Fibroblast of skin of right biceps (primary cell): ENCODE measurements at regions not wholly inside any gene's neighbourhood (a gene's known extent, or its start where the extent isn't known, plus 50 kb on each side); places are given as distances from the start of the nearest gene placed in this dataset.
A peak's percentile ranks its signal among the peaks of the same experiment; 100 is the strongest.

ENCODE experiments used
- DNase-seq: peaks from one replicate; pipeline ENCODE4 v3.0.0-alpha.2; 2013

GRCh38 chr13:33472446-33472845 is 186.9 kb upstream of the STARD13 start:
- no peak for DNase-seq

DNA sequence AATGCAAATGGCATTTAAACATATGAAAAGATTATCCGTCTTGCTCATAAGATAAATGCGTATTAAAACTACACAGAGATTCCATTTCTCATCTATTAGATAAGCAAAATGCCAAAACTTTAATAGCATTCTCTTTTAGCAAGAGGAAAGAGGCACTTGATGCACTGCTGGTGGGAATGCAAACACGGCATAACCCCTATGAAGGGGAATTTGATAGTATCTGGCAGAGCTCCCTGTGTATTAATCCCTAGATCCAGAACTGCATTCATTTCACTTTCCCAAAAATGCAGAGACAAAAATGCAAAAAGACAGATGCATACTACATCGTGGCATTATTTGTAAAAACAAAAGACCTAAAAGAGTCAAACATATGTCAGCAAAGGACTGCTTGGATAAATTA is 193.6 kb upstream of the STARD13 start:
- DNase-seq = no peak

- DNase-seq = peak; percentile 71
These were observed 195.0 kb upstream of the STARD13 start for GRCh38 chr13:33480561-33480960.

DNA sequence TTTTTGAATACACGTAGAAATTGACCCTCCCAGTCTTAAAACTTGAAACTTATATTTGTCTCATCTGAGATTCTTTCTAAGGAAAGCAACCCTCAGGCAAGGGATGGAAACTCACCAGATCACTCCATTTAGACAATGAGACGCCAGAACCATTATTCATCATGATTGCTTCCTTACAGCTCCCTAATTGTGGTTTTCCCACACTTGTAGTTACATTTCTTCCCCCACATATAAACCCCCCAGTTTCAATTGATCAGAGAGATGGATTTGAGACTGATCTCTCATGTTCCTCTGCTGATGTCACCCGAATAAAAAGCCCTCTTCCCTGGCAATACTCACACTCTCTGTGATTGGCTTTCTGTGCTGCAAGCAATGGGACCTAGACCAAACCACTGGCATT is 197.9 kb upstream of the STARD13 start:
- DNase-seq = peak; percentile 87

GRCh38 chr13:33485247-33485646 is 199.7 kb upstream of the STARD13 start:
- DNase-seq = no peak

DNA sequence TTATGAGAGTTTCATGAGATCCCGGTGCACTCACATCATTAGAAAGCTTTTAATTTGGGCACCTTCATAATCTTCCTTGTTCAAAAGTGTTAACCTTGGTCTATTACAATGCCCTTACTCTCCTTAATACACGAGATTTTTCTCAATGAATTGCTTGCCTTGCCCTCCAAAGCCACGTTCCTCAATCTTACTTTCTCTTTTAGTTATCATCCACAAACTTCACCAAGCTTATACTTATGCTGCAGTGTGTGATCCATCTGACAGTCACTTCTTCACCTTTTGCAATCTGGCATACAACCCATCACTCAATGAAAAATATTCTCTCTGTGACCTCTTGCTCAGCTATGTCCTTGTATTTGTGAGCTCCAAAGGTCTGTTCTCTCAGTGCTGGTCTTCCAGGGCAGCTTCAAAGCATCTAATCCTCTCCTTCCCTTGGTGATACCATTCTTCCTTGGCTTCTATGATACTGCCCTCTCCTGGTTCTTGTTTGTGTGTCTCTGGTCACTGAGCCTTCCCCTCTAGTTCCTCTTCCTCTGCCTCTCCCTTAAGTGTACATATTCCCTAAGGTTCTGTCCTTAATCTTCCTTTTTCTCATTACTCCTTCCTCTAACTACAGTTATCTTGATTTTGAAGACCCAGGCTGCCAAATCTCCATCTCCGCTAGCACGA is 202.2 kb upstream of the STARD13 start:
- peak; percentile 38 for DNase-seq

GRCh38 chr13:33489563-33489962 is 204.0 kb upstream of the STARD13 start:
- DNase-seq = no peak

DNA sequence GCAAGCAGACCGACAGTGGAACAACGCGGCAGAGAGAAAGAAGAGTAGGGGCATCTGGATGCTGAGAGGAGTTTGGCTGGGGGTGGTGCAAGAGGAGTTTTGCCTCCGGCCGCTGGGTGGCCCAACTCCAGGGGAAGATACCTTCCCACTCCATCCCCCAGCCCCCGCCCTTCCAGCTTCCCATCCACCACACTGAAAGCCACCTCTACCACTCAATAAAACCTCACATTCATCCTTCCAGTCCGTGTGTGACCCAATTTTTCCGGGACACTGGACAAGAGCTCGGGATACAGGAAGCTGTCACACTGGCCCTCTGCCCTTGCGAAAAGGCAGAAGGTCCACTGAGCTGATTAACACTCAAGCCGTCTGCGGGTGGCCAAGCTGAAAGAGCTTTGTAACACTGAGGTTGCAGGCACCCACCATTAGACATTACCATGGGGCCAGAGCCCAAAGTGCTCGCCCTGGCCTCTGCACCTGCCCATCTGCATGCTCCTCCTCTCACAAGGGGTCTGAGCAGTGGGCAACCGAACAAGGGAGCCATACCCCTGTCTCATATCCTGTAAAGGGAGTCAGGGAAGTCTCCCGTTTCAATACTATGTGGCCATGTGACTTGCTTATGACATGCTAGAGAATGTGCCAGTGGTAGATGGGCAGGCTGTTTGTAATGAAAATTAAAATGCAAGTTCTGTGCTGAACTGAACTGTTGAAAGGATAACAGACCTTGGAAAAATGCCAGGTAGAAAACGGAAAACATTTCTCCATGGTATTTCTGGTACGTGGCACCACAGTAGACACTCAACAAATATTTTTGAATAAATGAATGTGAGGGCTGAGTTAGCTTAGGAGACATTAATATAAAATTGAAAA is 205.1 kb upstream of the STARD13 start:
- DNase-seq = peak; percentile 70

GRCh38 chr13:33493672-33494365 is 208.3 kb upstream of the STARD13 start:
- DNase-seq = no peak

DNA sequence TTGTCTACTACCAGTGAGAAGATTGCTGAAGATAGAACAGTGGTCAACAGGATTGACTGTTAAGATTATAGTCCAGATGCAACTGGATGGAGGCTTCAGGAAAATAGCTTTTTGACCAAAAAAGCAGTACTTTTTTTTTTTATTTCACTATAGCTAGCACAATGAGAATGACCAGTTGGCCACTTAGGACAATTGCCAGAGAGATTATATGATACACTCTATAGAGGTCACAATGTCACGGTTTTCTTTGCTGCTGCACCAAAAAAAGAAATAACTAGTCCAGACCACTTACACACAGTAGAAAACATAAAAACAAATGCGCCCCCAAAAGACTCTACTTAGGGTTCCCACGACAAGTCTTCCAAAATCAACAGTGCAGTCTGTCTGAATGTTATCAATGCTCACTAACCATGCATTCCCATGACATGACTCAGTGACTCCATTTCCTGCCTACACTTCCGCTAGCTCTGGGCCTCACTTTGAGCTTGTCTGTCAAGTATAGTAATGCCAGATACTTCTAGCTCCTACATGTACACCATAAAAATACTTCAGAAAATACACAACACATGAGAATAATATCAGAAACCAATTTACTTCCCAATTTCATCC is 209.1 kb upstream of the STARD13 start:
- DNase-seq = peak; percentile 96

- DNase-seq = no peak
These were observed 210.8 kb upstream of the STARD13 start for GRCh38 chr13:33496336-33496735.

DNA sequence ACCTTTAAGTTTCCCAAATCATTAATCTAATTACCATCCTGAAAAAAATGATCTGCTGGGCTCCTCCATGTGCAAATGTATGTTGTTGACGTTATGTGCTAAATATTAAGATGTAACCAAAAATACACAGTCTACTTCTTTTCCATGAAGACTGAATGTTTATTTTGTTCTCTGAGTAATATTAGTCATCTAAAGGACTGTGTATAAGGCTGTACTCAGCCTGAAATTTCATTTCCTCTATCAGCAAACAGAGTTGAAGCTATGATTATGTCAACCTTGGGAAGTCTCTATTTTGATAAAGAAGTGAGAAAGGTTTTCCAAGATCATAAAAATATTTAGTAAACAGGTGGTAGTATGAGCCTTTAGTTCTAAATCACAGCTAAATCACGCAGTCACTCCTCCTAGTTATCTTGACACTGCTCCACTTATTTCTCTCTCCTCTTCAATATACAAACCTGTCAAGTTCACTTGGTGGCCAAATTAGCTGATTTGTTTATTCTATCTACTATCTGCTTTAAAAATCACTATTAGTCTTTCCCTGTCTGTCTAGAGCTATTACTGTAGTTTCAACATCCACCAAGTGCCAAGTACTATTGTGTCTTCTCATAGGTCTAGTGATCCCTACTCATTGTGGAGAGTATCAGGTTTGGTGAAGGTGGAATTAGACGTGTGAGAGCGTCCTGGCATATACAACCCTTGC is 211.7 kb upstream of the STARD13 start:
- DNase-seq = peak; percentile 39

DNA sequence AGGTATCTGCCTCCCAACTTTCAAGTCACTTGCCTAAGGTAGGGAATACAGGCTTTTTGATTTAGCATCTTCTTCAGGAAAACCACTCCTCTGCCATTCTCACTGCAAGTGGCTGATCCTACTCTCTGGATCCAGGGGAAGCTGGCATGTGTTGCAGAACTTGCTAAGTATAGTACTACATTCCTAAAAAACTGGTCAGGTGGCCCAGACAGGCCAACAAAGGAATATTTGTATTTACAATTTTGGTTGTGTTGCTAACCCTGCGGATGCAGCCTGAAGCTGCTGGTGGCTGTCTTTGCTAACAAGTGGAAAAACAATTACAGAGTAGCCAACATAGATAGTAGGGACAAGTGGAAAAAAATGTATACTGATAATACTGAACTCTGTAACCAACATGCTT is 222.5 kb upstream of the STARD13 start:
- DNase-seq = no peak

DNA sequence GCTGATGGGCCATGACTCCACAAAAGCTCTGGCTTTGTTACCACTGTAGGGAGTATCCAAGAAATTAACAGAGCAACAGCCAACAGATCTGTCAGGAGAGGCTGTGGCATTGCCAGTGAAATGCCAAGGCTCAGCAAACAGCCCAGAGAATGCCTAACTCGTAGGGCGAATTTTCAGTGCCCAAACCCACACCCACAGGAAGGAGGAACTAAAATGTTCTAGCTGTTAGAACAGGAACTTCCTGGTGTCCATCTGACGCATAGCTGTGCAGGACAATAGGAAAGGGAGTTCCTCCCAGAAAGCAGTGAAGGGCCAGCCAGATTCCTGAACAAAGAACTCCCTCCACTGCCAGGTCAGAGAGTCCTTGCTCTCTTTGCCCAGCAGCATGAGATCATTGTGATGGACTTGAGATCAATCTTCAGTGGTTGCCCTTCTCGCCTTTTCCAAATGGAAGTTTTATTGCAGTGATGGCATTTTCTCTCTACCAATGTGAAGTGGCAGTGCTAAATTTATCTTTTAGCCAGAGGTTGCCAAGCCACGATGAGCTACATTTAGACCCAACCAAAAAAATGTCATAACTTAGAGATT is 224.2 kb upstream of the STARD13 start:
- peak; percentile 38 for DNase-seq

DNA sequence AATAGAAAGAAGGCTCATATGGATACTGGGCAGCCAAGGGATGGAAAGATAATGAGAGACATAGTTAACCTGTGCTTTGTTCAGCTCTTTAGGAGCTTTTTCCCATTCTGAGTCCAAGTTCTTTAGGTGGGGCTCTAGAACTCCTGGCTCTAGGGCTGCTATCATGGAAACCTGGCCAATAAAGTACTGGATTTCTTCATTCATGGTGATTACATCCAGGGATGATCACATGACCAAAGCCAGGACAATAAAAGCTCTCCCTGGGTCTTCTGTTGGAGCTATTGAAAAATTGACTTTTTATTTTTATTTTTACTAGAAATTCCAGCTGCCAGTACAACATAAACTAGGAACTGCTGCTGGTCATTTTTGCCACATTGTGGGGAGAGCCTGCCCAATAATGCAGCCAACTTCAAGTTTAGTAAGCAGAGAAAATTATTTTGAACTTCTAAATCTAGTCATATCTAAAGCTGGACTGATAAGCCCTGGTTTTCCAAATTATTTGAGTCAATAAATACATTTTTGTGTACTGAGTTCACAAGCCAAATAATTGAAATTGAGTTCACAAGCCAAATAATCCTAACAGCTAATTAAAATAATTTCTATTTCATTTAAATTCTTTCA is 224.9 kb upstream of the STARD13 start:
- DNase-seq = no peak

DNA sequence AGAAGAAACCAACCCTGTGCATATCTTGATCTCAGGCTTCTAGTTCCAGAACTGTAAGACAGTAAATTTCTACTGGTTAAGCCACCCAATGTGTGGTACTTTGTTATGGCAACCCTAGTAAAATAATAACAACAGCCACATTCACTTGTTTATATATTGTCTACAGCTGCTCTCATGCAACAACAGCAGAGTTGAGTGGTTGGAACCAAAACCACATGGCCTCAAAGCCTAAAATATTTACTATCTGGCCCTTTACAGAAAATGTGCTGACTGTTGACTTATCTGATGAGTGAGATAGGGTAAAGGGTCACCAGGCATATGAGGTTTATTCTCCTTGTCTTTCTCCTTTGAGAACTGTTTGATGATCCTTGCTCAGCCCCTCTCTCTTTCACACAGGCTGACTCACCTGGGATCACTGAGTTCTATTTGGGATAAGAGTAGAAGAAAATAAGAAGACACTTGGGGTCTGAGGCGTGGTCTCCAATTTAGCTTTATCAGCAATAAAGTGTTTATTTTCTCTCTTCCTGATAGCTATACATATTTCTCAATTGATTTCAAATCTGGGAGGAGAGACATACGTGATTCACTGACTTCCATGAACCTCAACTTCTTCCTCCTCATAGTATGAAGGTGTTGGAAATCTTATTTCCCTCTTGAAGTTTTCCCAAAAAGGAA is 227.5 kb upstream of the STARD13 start:
- DNase-seq = peak; percentile 10

DNA sequence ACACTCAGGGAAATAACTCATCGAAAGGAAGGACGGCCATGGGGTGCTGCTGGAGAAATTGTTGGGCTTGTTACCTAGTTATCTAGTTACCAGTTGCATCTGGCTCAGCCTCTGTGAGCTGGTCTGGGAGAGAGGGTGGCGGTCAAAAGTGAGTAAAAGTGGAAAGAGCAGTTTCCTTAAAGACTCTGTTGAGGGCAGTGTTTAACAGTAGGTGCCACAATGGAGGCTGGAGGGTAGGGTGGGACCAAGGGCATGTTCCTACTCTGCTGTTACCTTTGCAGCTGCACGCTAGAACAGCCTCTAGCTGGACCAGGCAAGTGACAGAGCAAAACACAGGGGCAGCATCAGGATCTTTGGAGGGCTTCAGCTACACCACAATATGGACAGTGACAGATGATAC is 228.8 kb upstream of the STARD13 start:
- no peak for DNase-seq

DNA sequence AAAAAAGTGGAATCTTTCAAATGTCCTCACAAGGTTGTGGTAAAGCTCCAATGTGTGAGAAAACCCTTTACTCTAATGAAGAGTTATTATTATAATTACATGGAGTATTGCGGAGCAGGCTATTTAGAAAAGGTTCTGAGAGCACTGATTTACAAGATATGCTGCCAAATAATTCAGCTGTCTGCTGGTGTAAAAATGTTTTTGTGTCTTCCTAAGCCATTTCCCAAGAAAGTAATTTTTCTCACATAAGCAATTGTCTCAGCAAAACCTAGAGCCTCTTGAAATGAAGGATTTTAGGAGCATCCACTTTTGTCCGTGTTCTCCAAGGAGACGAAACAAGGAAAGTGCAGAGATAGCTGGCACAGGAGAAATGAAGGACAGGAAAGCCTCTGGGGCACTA is 229.6 kb upstream of the STARD13 start:
- no peak for DNase-seq

DNA sequence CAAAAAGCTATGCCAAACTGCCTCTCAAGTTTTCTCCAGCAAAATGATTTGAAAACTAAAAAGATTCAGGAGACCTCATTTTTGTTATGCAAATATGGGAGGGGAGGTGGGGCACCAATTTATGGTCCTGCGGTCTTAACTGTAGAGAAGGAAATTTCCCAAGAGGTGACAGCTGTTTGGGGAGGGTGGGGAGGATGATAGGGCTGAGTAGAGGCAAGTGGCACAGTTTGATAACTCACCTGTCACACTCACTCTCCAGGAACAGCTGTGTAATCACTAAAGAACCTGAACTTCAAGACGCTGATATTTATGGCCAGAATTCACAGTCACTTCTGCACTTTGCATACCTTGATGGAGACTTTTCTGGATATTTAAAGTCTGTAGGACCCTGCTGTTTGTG is 232.9 kb upstream of the STARD13 start:
- no peak for DNase-seq

GRCh38 chr13:33519561-33520467 is 234.3 kb upstream of the STARD13 start:
- DNase-seq = peak; percentile 92
